ENCODE measurements at regions not wholly inside any gene's neighbourhood (a gene's known extent, or its start where the extent isn't known, plus 50 kb on each side); places are given as distances from the start of the nearest gene placed in this dataset.

DNA sequence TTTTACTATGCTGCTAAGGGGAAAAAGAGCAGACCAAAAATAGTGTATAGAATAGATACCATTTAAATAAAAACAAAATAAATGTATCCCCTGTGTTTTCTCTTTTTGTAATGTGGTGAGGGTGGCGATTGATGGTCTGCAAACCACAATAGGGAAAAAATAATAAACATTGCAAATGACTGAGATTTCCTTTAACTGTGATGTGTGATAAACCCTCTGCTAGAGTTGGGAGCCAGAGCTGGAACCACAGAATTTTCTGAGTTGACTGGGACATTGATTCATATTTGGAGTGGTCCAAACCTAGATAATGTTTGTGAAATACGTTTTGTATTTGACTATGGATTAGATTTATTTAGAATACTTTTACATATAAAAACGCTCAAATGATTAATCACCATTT is 70.6 kb upstream of the PTGFR start:
- 68% methylated on average over 3 of the region's 3 CpGs for WGBS
- intact Hi-C loops (cut with DNase I), result no loop called here
- no peak overlapping the region for H3K27ac ChIP-seq

DNA sequence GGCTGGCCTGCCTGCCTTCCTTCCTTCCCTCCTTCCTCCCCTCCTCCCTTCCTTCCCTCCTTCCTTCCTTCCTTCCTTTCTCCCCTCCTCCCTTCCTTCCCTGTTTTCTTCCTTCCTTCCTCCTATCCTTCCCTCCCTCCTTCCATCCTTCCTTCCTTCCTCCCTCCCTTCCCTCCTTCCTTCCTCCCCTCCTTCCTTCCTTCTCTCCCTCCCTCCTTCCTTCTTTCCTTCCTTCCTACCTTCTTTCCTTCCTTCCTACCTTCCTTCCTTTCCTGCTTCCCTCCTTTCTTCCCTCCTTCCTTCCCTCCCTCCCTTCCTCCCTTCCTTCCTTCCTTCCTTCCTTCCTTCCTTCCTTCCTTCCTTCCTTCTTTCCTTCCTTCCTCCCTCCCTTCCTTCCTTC is 70.1 kb upstream of the PTGFR start:
- Histone ChIP-seq H3K4me3 (no peak overlapping the region), H3K27me3 (replicated peaks; ENCODE audit: insufficient read depth) (no peaks in the 10 kb centered on the region), H3K27ac (no peak overlapping the region), H3K4me1 (replicated peaks) (no peaks in the 10 kb centered on the region), H3K9me3 (no peaks in the 10 kb centered on the region), H3K36me3 (no peaks in the 10 kb centered on the region)
- TF ChIP-seq POLR2AphosphoS5 (IDR thresholded peaks at IDR 0.05) (no peak), POLR2A (IDR thresholded peaks at IDR 0.05) (no peak)
- TF ChIP-seq, protein P1, sequence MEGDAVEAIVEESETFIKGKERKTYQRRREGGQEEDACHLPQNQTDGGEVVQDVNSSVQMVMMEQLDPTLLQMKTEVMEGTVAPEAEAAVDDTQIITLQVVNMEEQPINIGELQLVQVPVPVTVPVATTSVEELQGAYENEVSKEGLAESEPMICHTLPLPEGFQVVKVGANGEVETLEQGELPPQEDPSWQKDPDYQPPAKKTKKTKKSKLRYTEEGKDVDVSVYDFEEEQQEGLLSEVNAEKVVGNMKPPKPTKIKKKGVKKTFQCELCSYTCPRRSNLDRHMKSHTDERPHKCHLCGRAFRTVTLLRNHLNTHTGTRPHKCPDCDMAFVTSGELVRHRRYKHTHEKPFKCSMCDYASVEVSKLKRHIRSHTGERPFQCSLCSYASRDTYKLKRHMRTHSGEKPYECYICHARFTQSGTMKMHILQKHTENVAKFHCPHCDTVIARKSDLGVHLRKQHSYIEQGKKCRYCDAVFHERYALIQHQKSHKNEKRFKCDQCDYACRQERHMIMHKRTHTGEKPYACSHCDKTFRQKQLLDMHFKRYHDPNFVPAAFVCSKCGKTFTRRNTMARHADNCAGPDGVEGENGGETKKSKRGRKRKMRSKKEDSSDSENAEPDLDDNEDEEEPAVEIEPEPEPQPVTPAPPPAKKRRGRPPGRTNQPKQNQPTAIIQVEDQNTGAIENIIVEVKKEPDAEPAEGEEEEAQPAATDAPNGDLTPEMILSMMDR (IDR thresholded peaks at IDR 0.05), result no peak
- no peak for DNase-seq (ENCODE audit: low spot score)
- intact Hi-C loops (cut with DNase I), result no loop called here

More for the DNA sequence above, 70.6 kb upstream of the PTGFR start:
- Histone ChIP-seq H3K9me3 (no peaks in the 10 kb centered on the region), H3K27me3 (replicated peaks; ENCODE audit: insufficient read depth) (no peaks in the 10 kb centered on the region), H3K4me3 (no peak overlapping the region), H3K4me1 (replicated peaks) (no peaks in the 10 kb centered on the region), H3K36me3 (no peaks in the 10 kb centered on the region)
- no peak for DNase-seq (ENCODE audit: low spot score)
- no peak for TF ChIP-seq POLR2AphosphoS5 (IDR thresholded peaks at IDR 0.05)
- TF ChIP-seq, protein P1 (IDR thresholded peaks at IDR 0.05), result no peak
- TF ChIP-seq POLR2A (IDR thresholded peaks at IDR 0.05), result no peak

DNA sequence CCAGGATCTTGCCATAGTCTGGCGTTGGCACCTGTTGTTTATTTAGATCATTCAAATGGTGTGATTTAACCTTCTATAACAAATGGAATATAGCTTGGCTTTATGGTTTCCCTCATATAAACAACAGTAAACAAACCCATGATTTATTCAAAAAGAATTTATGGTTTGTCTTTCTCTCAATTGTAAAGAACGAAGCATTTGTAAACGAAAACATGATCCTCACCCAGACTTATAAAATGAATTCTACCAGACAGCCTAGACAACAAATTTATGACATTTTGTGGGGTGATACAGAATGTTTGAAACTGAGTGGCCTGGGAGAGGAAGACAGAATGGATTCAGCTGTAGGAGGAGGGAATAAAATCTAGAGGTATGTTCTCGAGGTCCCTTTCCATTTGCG is 66.1 kb upstream of the PTGFR start:
- Histone ChIP-seq H3K4me3 (no peak overlapping the region), H3K27ac (no peak overlapping the region), H3K27me3 (replicated peaks; ENCODE audit: insufficient read depth) (no peaks in the 10 kb centered on the region), H3K9me3 (no peaks in the 10 kb centered on the region), H3K36me3 (no peaks in the 10 kb centered on the region), H3K4me1 (replicated peaks) (no peaks in the 10 kb centered on the region)
- no peak for TF ChIP-seq POLR2AphosphoS5 (IDR thresholded peaks at IDR 0.05)
- TF ChIP-seq, protein P1 (IDR thresholded peaks at IDR 0.05), result no peak
- TF ChIP-seq POLR2A (IDR thresholded peaks at IDR 0.05), result no peak
- WGBS, result 45% methylated on average over 5 of the region's 5 CpGs
- DNase-seq (ENCODE audit: low spot score), result no peak
- intact Hi-C loops (cut with DNase I), result no loop called here

DNA sequence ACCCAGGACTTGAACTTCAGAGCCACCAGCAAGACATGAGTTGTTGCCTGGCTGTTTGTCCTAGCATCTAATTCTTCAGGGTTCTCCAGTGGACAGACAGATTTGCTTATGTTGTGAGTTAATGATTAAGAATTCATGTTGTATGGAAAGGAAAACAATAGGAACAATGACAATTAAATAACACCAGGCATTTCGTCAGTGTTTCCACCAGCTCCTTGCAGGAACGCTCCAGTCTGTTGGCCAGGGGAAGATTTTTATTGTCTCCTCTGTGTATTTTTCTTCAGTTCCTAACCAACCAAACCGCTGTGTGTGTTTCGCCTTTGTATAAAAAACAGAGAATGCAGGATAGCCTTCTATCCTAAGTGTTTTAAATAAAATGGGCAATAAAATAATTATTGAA is 64.4 kb upstream of the PTGFR start:
- H3K36me3 ChIP-seq, result no peaks in the 10 kb centered on the region
- TF ChIP-seq POLR2AphosphoS5 (IDR thresholded peaks at IDR 0.05) (no peak), POLR2A (IDR thresholded peaks at IDR 0.05) (no peak)
- TF ChIP-seq, protein P1 (IDR thresholded peaks at IDR 0.05), result no peak
- no peak overlapping the region for H3K27ac ChIP-seq
- H3K27me3 ChIP-seq (replicated peaks; ENCODE audit: insufficient read depth), result no peaks in the 10 kb centered on the region
- intact Hi-C loops (cut with DNase I), result no loop called here
- H3K4me3 ChIP-seq, result no peak overlapping the region
- DNase-seq (ENCODE audit: low spot score), result no peak
- H3K4me1 ChIP-seq (replicated peaks), result no peaks in the 10 kb centered on the region
- WGBS, result 24% methylated on average over 4 of the region's 4 CpGs
- no peaks in the 10 kb centered on the region for H3K9me3 ChIP-seq

DNA sequence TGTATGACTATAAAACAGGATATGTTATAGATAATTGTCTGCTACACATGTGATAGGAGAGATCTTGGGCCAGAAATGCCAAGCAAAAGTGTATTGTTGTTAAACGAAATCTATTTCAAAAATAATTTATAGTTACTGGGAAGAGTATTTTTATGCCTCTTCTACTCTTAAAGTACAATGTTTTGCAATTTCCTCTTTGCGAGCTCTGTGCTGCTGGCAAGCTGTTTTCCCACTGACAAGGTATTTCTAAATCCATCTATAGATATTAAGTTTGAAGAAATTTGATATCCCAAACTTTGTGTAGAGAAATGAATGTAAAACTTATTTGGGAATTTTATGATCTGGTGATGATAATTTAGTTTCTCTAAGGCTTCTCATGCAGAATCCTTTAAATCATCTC is 63.3 kb upstream of the PTGFR start:
- Histone ChIP-seq H3K9me3 (no peaks in the 10 kb centered on the region), H3K4me1 (replicated peaks) (no peaks in the 10 kb centered on the region), H3K36me3 (no peaks in the 10 kb centered on the region), H3K4me3 (no peak overlapping the region), H3K27ac (no peak overlapping the region), H3K27me3 (replicated peaks; ENCODE audit: insufficient read depth) (no peaks in the 10 kb centered on the region)
- TF ChIP-seq POLR2AphosphoS5 (IDR thresholded peaks at IDR 0.05) (no peak), POLR2A (IDR thresholded peaks at IDR 0.05) (no peak)
- TF ChIP-seq, protein P1 (IDR thresholded peaks at IDR 0.05), result no peak
- no peak for DNase-seq (ENCODE audit: low spot score)
- intact Hi-C loops (cut with DNase I), result no loop called here
- whole genome bisulfite sequencing, result 43% methylated on average over 2 of the region's 2 CpGs

Measured in prostate gland (tissue), 2 donors.